ENCODE measurements at regions not wholly inside any gene's neighbourhood (a gene's known extent, or its start where the extent isn't known, plus 50 kb on each side); places are given as distances from the start of the nearest gene placed in this dataset.

- TF ChIP-seq CTCF (IDR thresholded peaks at IDR 0.05; ENCODE audit: low read depth, low read length) (no peak), EZH2phosphoT487 (IDR thresholded peaks at IDR 0.05; ENCODE audit: low read depth) (no peak)
These were observed 594.8 kb downstream of the NTRK3 start for GRCh38 chr15:87661454-87662355.
